ENCODE measurements at regions not wholly inside any gene's neighbourhood (a gene's known extent, or its start where the extent isn't known, plus 50 kb on each side); places are given as distances from the start of the nearest gene placed in this dataset.

DNA sequence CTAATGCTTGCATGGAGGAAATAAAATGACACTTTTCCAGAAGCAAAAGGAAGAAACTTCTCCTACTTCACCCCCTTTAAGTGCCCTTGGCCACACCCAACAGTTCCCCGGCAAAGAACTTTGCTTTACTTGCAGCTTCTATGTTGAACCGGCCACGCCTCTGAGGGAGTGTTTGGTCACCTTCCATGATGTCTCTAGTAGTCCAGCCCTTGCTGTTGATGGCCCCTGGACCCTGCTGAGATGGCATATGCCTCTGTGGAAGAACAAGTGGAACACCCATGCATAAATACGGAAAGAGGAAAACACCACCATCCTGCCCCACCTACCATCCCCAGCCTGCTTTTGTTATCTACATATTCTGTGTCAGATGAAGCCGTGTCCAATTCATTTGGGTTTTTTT is 218.3 kb upstream of the POU3F3 start:
- DNase-seq (ENCODE audit: low read depth): no peak
- TF ChIP-seq, protein P1, sequence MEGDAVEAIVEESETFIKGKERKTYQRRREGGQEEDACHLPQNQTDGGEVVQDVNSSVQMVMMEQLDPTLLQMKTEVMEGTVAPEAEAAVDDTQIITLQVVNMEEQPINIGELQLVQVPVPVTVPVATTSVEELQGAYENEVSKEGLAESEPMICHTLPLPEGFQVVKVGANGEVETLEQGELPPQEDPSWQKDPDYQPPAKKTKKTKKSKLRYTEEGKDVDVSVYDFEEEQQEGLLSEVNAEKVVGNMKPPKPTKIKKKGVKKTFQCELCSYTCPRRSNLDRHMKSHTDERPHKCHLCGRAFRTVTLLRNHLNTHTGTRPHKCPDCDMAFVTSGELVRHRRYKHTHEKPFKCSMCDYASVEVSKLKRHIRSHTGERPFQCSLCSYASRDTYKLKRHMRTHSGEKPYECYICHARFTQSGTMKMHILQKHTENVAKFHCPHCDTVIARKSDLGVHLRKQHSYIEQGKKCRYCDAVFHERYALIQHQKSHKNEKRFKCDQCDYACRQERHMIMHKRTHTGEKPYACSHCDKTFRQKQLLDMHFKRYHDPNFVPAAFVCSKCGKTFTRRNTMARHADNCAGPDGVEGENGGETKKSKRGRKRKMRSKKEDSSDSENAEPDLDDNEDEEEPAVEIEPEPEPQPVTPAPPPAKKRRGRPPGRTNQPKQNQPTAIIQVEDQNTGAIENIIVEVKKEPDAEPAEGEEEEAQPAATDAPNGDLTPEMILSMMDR (conservative IDR thresholded peaks at IDR 0.05; ENCODE audit: control insufficient read depth, insufficient read depth, low read depth, low read length): no peak
- no peak overlapping the region for H3K4me3 ChIP-seq (ENCODE audit: control insufficient read depth, low read depth, low read length)

DNA sequence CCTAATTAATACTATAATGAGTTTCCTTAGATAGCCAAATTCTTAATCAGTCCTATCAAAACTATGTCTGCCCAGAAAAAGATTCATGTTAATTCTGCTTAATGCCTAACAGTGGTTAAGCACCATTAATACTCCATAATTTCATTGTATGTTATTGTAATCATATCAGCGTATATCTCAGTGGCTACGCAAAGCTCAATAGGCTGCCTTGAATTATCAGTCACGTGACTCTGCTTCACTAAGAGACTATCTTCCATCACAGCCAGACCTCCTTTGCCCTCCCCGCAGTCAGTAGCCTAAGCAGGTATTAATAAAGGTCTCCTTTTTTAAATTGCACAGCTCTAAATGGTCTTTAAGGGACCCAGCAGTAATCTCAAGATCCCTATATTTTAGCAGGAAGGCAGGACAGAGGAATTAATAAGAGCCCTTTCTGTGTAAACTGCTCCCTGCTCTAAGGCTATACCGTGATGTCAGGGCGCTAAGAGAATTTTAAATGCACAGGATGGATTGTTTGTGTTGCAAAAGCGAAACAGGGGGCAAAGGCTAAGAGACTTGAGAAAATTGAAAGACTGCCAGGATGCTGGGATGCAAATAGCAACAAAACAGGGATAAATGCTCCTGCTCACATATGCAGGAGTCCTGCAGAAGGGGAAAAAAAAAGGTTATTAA is 215.6 kb upstream of the POU3F3 start:
- no peak for DNase-seq (ENCODE audit: low read depth)
- TF ChIP-seq, protein P1 (conservative IDR thresholded peaks at IDR 0.05; ENCODE audit: control insufficient read depth, insufficient read depth, low read depth, low read length): no peak
- no peak overlapping the region for H3K4me3 ChIP-seq (ENCODE audit: control insufficient read depth, low read depth, low read length)

DNA sequence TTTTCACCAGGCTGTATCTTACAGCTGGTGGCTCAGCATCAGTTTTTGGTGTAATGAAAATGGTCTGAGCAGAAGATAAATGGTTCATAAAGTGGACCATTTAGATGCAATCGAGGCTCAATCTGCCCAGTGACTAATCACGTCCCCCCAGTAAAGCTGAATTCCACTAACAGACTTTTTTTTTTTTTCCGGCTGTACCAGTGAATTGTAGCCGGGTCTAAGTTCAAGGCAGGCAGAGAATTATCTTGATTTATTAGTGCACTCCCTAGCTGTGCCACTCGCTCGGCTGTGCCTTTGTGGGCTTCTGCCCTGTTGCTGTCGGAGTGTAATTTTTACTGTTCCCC is 215.1 kb upstream of the POU3F3 start:
- TF ChIP-seq, protein P1 (conservative IDR thresholded peaks at IDR 0.05; ENCODE audit: control insufficient read depth, insufficient read depth, low read depth, low read length): no peak
- no peak overlapping the region for H3K4me3 ChIP-seq (ENCODE audit: control insufficient read depth, low read depth, low read length)
- DNase-seq (ENCODE audit: low read depth): no peak

DNA sequence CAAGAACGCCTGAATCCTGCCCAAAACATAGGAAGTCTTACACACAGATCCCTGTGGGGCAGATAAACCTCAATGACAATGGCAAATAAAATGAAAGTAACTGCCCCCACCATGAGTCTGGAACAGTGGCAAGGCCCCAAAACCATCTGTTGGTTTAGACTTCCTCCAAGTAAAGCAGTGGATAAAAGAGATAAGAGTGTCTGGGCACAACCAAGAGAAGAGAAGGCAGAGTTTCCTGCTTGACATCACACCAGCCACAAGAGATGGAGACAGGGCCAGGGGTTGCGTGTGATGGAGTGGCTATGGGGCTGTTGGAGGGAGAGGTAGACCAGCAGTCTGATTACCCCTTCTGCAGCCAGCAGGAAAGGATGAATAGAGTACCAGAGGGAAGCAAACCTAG is 212.1 kb upstream of the POU3F3 start:
- no peak for DNase-seq (ENCODE audit: low read depth)
- H3K4me3 ChIP-seq (ENCODE audit: control insufficient read depth, low read depth, low read length): no peak overlapping the region
- TF ChIP-seq, protein P1 (conservative IDR thresholded peaks at IDR 0.05; ENCODE audit: control insufficient read depth, insufficient read depth, low read depth, low read length): no peak

DNA sequence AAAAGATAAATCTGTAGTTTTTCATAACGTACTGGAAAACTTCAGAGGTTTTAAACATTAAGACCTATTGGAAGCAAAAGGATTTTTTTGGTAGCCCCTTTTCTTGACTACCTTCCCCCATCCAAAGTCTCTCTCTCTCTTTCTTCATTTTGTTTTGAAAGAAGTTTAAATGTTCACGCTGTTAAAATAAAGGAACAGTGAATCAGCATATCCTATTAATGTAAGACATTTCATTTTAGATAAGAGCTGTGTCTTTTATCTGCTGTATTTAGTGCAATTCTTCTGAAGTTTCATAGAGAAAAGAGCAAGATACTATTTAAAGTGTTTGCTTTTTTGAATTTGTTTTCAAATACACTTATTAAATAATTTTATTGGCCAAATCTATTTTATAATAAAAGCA is 205.5 kb upstream of the POU3F3 start:
- no peak overlapping the region for H3K4me3 ChIP-seq (ENCODE audit: control insufficient read depth, low read depth, low read length)
- TF ChIP-seq, protein P1 (conservative IDR thresholded peaks at IDR 0.05; ENCODE audit: control insufficient read depth, insufficient read depth, low read depth, low read length): no peak
- DNase-seq (ENCODE audit: low read depth): no peak

DNA sequence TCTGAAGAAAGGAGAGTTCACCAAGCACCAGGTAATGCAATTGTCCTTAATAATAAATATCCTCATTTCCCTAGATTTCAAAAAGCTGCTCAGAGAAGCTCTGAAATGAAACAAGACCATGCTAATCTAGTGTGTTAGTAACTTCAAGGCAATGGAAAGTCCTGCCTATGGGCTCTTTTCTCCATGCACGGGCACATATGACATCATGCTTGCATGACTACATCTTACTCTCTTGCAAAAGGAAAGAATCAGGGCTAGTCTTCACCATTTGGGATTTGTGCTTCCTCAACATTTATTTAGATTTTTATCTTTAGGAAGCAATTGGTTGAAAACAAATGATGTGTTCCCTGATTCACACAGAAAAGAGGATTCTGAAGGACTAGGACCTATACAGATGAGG is 204.0 kb upstream of the POU3F3 start:
- TF ChIP-seq, protein P1 (conservative IDR thresholded peaks at IDR 0.05; ENCODE audit: control insufficient read depth, insufficient read depth, low read depth, low read length): no peak
- no peak overlapping the region for H3K4me3 ChIP-seq (ENCODE audit: control insufficient read depth, low read depth, low read length)
- no peak for DNase-seq (ENCODE audit: low read depth)
